ENCODE measurements at regions not wholly inside any gene's neighbourhood (a gene's known extent, or its start where the extent isn't known, plus 50 kb on each side); places are given as distances from the start of the nearest gene placed in this dataset.

DNA sequence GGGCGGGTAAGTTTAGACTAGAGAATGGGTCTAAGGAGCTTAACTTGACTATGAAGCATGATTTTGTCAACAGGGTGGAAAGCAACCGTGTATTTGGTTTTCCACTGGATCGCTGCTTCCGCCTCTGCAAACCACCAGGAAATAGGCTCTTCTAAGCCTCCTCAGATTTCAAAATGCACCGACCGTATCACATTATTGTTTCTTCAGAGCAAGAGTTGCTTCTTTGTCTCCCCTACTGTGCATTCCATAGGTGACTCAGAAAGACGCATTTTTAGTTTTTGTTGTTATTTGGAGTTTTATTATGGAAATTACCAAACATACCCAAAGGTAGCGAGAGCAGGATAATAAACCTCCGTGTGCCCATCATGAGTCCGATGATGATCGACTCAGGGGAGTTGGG, 64.3 kb upstream of the RASD2 start:
- TF ChIP-seq BHLHE40 (IDR thresholded peaks at IDR 0.05; ENCODE audit: low read depth, low read length) = no peak
- no peak for TF ChIP-seq CTCF (IDR thresholded peaks at IDR 0.05)
- no peak for TF ChIP-seq KDM1A (IDR thresholded peaks at IDR 0.05; ENCODE audit: low read depth)
- no peak for TF ChIP-seq HMGXB4 (CRISPR knock-in tag; IDR thresholded peaks at IDR 0.05; ENCODE audit: borderline replicate concordance)
- no peak for TF ChIP-seq POLR2A (IDR thresholded peaks at IDR 0.05; ENCODE audit: low read length)
- TF ChIP-seq RAD21 (conservative IDR thresholded peaks at IDR 0.05 in 1 of 2, IDR thresholded peaks at IDR 0.05 in 1 of 2) = no peak
- TF ChIP-seq MYC (IDR thresholded peaks at IDR 0.05; ENCODE audit: borderline replicate concordance, low read length) = no peak
- no peak for TF ChIP-seq EP300 (IDR thresholded peaks at IDR 0.05)
- TF ChIP-seq, protein P1, sequence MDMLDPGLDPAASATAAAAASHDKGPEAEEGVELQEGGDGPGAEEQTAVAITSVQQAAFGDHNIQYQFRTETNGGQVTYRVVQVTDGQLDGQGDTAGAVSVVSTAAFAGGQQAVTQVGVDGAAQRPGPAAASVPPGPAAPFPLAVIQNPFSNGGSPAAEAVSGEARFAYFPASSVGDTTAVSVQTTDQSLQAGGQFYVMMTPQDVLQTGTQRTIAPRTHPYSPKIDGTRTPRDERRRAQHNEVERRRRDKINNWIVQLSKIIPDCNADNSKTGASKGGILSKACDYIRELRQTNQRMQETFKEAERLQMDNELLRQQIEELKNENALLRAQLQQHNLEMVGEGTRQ (IDR thresholded peaks at IDR 0.05) = no peak
- TF ChIP-seq NR3C1 (IDR thresholded peaks at IDR 0.05) = no peak
- no peak for TF ChIP-seq HOXA7 (CRISPR knock-in tag; IDR thresholded peaks at IDR 0.05)
